Memory B cell (primary cell): ENCODE measurements at regions not wholly inside any gene's neighbourhood (a gene's known extent, or its start where the extent isn't known, plus 50 kb on each side); places are given as distances from the start of the nearest gene placed in this dataset.

Experiments
- ATAC-seq: fragments of 150-1000 bp; cut with Tn5 transposase; 2 replicates; pipeline ENCODE4 v1.10.0; 2021; ENCODE audit warnings: low read depth, mild to moderate bottlenecking, moderate library complexity
- DNase-seq, 2 donors: peaks; one replicate each; pipeline ENCODE4 v3.0.0; 2022; ENCODE audit warnings: low spot score in 2 of 2
- H3K27ac Mint-ChIP-seq: one replicate; pipeline ENCODE4 v1.8.0; 2022; ENCODE audit warnings: mild to moderate bottlenecking, moderate library complexity, mixed read lengths
- H3K27me3 Mint-ChIP-seq: one replicate; pipeline ENCODE4 v1.8.0; 2022; ENCODE audit warnings: mixed read lengths
- H3K36me3 Mint-ChIP-seq: one replicate; pipeline ENCODE4 v1.8.0; 2022; ENCODE audit warnings: mild to moderate bottlenecking, mixed read lengths
- H3K4me1 Mint-ChIP-seq: one replicate; pipeline ENCODE4 v1.8.0; 2022; ENCODE audit warnings: mixed read lengths
- H3K4me3 Mint-ChIP-seq: one replicate; pipeline ENCODE4 v1.8.0; 2022; ENCODE audit warnings: mild to moderate bottlenecking, moderate library complexity, mixed read lengths
- H3K9me3 Mint-ChIP-seq: one replicate; pipeline ENCODE4 v1.8.0; 2022; ENCODE audit warnings: mixed read lengths

DNA sequence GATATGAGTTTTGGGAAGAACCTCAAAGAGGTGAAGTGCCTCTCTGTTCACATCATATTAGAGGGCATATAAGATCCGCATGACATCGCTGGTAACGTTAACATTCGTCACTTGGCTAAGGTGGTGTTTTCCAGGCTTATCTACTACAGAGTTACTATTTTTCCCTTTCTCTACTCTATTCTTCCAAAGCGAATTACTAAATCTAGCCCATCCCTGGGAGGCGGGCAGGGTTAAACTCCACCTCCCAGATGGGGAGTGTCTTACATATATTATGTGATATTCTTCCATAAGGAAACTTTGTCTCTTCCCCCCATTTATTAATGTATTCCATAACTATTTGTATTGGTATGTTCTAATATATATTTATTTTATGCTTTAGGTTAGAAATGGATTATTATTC, 293.9 kb downstream of the CYRIA start:
- Mint-ChIP-seq H3K27ac (no peak overlapping the region), H3K4me1 (no peaks in the 10 kb centered on the region), H3K9me3 (peaks cover 2% of the 10 kb centered on the region), H3K4me3 (no peak overlapping the region), H3K27me3 (no peaks in the 10 kb centered on the region), H3K36me3 (no peaks in the 10 kb centered on the region)
- ATAC-seq (no peak), DNase-seq (no peak)

DNA sequence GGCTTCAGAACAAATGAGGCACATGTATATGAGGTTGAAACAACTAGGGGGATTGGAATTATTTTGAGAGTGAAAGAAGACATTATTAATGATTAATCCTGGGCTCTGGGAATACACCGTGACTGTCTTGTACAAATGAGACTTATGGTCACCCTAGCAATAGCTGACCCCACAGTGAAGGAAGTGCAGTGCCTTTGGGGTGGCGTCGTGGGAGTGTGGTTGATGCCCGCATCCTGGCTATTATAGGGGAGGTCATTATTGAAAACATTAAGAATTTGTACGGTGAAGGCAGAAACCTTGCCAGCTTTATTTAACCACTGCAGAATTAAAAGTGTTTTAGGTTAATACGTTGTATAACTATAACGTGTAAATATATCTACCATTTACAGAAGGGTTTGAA, 296.7 kb downstream of the CYRIA start:
- Mint-ChIP-seq H3K27ac (no peak overlapping the region), H3K9me3 (peaks cover 2% of the 10 kb centered on the region), H3K27me3 (no peaks in the 10 kb centered on the region), H3K4me1 (no peaks in the 10 kb centered on the region), H3K36me3 (no peaks in the 10 kb centered on the region), H3K4me3 (no peak overlapping the region)
- no peak for DNase-seq
- no peak for ATAC-seq

DNA sequence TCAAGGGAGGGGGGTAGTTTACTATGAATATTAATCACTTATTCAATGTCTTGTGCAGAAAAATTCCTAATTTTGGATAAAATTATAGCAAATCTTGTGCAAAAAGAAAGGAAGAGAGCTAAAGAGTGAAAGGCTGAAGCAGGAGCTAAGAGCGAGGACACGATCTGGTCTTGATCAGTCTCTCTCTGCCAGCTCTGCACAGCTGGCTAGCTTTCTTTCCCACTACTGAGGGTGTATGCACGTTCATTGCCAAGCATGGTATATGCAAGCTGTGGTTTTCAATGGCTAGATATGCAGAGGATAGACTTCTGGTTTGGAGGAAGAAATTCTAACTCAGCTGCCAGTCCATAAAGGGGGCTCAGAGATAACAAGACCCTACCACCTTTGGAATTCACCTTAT, 297.3 kb downstream of the CYRIA start:
- ATAC-seq (no peak), DNase-seq (no peak)
- Mint-ChIP-seq H3K27me3 (peaks cover under 1% of the 10 kb centered on the region), H3K9me3 (no peaks in the 10 kb centered on the region), H3K4me3 (no peak overlapping the region), H3K4me1 (no peaks in the 10 kb centered on the region), H3K36me3 (no peaks in the 10 kb centered on the region), H3K27ac (no peak overlapping the region)

DNA sequence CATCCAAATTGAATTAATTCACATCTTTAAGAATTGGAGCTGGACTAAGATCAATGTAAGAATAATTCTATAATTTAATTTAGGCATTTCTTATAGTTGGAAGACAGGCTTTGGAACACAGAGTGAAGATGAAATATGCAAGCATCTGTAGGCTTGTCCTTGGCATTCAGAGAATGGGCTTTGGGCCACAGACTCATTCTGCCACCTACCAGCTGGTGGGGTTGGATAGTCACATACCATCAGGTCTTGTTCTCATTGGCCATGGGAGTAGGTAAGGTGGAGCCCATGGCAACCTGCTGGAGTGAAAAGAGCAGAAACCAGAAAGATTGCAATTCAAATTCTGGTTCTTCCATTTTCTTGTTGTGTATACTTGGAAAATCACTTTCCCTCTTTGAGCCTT, 300.3 kb downstream of the CYRIA start:
- ATAC-seq (no peak), DNase-seq (no peak)
- H3K4me1 Mint-ChIP-seq: no peaks in the 10 kb centered on the region
- H3K4me3 Mint-ChIP-seq: no peak overlapping the region
- peaks cover 2% of the 10 kb centered on the region for H3K27me3 Mint-ChIP-seq
- H3K9me3 Mint-ChIP-seq: no peaks in the 10 kb centered on the region
- H3K36me3 Mint-ChIP-seq: no peaks in the 10 kb centered on the region
- no peak overlapping the region for H3K27ac Mint-ChIP-seq

DNA sequence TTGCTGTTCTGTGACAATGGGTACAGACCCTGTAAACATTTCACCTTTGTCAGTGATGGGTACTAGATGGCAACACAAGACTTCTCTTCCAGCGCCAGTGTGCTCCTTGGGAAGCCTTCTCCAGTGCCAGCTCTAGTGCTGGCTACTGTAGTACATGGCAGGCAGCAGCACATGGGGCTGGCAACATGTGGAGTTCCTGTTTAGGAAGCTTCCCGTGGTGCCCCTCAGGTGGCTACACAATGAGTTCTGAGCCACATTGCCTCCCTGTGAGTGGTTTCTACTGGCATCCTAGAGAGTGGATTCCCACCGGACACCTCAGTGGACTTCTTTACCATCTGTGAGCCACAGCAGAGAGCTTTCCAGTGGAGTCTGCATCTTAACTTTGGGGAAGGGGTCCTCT, 302.1 kb downstream of the CYRIA start:
- H3K27me3 Mint-ChIP-seq: peaks cover 2% of the 10 kb centered on the region

DNA sequence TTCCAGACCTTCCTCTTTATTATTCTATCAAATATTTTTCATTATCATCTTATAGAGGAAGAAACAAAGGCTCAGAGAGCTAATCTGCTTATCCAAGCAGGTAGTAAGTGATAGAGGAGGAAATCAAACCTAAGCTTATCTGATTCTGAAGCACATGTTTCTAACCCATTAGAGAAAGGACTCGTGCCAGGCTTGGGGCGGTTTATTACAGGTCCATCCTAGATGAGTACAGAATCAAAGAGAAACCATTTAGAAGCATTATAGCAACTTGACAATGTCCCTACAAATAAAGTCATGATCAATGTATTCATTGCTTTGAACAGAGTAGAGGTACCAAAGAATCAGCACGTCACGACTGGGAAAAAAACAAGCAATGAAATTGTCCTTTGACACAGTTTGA, 303.0 kb downstream of the CYRIA start:
- DNase-seq (no peak), ATAC-seq (no peak)
- Mint-ChIP-seq H3K9me3 (peaks cover 2% of the 10 kb centered on the region), H3K27me3 (peaks cover 2% of the 10 kb centered on the region), H3K27ac (no peak overlapping the region), H3K36me3 (no peaks in the 10 kb centered on the region), H3K4me1 (no peaks in the 10 kb centered on the region), H3K4me3 (no peak overlapping the region)

More for the DNA sequence above, 302.1 kb downstream of the CYRIA start:
- no peak for DNase-seq
- Mint-ChIP-seq H3K36me3 (no peaks in the 10 kb centered on the region), H3K9me3 (peaks cover 2% of the 10 kb centered on the region), H3K27ac (no peak overlapping the region), H3K4me1 (no peaks in the 10 kb centered on the region), H3K4me3 (no peak overlapping the region)
- no peak for ATAC-seq

DNA sequence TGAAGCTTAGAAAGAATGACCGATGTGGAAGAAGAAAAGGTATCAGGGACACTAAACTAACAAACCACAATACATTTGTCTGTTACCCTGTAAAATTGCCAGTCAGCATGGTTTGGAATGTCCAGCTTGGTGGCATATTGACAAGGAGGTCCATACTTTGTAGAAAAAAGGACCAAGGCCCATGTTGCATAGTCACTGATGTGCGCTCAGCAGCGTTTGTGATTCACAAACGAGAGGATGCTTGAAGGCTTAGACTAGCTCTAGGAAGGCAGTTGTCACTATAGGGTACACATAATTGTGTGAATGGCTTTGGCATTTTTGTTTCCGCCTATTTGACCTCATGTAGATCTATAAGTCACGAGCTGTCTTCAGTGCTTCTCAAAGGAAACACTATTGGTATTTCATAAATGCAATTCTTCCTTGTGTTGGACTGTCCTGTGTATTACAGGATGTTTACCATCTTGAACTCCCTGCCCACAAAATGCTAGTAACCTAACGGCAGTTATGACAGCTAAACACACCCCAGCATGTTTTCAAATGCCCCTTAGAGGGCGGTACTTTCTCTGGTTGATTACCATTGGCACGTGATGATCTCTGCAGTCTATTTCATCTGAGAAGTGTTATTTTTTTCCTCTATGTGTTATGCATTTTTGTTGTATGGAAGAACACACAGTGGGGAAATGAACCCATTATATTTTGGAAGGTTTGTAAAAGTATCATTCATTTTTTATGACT, 304.2 kb downstream of the CYRIA start:
- no peak overlapping the region for H3K4me3 Mint-ChIP-seq
- DNase-seq (no peak), ATAC-seq (no peak)
- peaks cover 2% of the 10 kb centered on the region for H3K27me3 Mint-ChIP-seq
- H3K27ac Mint-ChIP-seq: no peak overlapping the region
- H3K36me3 Mint-ChIP-seq: no peaks in the 10 kb centered on the region
- H3K4me1 Mint-ChIP-seq: no peaks in the 10 kb centered on the region
- H3K9me3 Mint-ChIP-seq: peaks cover 2% of the 10 kb centered on the region

DNA sequence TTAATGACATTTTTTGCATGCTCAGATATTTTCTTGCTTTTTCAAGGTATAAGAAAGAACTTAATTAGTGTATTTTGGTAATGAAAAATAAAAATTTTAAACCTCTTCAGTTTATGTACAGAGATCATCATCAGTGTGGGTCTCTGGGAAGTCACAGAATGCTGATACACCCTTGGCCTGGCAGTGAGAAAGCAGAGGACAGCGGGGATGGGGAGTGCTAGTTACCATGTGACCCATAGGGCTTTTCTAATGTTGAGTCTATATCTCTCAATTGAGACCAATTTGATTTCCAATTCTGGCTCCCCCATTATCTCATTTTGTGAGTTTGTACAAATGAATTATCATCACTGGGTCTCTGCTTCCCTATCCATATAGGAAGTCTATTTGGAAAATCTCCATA, 305.7 kb downstream of the CYRIA start:
- H3K4me3 Mint-ChIP-seq: no peak overlapping the region
- peaks cover 2% of the 10 kb centered on the region for H3K27me3 Mint-ChIP-seq
- no peaks in the 10 kb centered on the region for H3K4me1 Mint-ChIP-seq
- no peak for ATAC-seq
- no peak overlapping the region for H3K27ac Mint-ChIP-seq
- no peaks in the 10 kb centered on the region for H3K36me3 Mint-ChIP-seq
- H3K9me3 Mint-ChIP-seq: peaks cover 4% of the 10 kb centered on the region
- no peak for DNase-seq

DNA sequence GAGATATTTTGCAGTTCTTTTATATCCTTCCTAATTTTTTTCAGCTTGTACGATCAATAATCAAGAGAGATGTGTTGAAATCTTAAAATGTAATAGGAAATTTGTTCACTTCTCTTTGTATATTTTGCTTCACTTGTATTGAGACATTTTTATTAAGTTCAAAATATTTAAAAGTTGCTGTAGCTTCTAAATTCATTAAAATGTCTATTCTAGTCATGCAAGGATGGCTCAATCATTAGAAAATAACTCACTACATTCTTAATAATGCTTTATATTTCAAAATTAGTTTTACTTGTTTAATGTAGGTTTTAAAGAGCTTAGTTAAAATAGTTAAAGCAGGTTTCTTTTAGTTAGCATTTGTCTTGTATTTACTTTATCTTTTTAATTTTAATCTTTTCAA, 308.4 kb downstream of the CYRIA start:
- H3K36me3 Mint-ChIP-seq: no peaks in the 10 kb centered on the region
- no peak for ATAC-seq

DNA sequence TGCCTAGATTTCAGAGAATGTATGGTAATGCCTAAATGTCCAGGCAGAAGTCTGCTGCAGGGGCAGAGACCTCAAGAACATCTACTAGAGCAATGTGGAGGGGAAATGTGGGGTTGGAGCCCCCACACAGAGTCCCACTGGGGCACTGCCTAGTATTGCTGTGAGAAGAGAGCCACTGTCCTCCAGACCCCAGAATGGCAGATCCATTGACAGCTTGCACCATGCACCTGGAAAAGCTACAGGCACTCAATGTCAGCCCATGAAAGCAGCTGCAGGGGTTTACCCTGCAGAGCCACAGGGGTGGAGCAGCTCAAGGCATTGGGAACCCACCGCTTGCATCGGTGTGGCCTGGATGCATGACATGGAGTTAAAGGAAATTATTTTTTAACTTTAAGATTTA, 314.1 kb downstream of the CYRIA start:
- ATAC-seq: no peak
- Mint-ChIP-seq H3K4me3 (no peak overlapping the region), H3K9me3 (peaks cover 14% of the 10 kb centered on the region), H3K36me3 (no peaks in the 10 kb centered on the region), H3K27ac (no peak overlapping the region), H3K27me3 (peaks cover 2% of the 10 kb centered on the region), H3K4me1 (no peaks in the 10 kb centered on the region)
- DNase-seq: no peak

More for the DNA sequence above, 308.4 kb downstream of the CYRIA start:
- no peaks in the 10 kb centered on the region for H3K4me1 Mint-ChIP-seq
- peaks cover 7% of the 10 kb centered on the region for H3K9me3 Mint-ChIP-seq
- H3K27me3 Mint-ChIP-seq: no peaks in the 10 kb centered on the region
- no peak overlapping the region for H3K27ac Mint-ChIP-seq
- no peak for DNase-seq
- no peak overlapping the region for H3K4me3 Mint-ChIP-seq

DNA sequence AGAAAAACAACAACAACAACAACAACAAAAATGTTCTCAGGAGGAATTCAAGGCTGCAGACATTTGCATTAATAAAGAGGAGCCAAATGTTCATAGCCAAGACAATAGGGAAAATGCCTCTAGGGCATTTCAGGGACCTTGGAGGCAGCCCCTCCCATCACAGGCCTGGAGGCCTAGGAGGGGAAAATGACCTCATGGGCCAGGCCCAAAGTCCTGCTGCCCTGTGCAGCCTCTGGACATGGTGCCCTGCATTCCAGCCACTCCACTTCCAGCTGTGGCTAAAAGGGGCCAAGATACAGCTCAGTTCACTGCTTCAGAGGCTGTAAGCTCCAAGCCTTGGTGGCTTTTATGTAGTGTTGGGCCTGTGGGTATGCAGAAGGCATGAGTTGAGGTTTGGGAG, 314.5 kb downstream of the CYRIA start:
- H3K4me1 Mint-ChIP-seq: no peaks in the 10 kb centered on the region
- no peak overlapping the region for H3K4me3 Mint-ChIP-seq
- no peak overlapping the region for H3K27ac Mint-ChIP-seq
- peaks cover 3% of the 10 kb centered on the region for H3K27me3 Mint-ChIP-seq
- peaks cover 14% of the 10 kb centered on the region for H3K9me3 Mint-ChIP-seq
- ATAC-seq (no peak), DNase-seq (no peak)
- no peaks in the 10 kb centered on the region for H3K36me3 Mint-ChIP-seq

DNA sequence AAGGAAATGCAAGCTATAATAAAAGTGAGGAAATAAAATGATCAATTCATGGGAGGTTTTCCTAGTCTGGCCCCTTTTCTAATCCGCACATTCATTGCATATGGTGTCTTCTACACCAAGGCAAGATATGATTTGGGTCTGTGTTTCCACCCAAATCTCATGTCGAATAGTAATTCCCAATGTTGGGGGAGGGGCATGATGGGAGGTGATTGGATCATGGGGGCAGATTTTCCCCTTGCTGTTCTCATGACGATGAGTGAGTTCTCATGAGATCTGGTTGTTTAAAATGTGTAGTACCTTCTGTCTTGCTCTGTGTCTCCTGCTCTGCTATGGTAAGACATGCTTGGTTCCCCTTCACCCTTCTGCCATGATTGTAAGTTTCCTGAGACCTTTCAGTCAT, 315.4 kb downstream of the CYRIA start:
- Mint-ChIP-seq H3K27ac (no peak overlapping the region), H3K4me3 (no peak overlapping the region), H3K27me3 (peaks cover 3% of the 10 kb centered on the region), H3K4me1 (no peaks in the 10 kb centered on the region), H3K9me3 (peaks cover 13% of the 10 kb centered on the region), H3K36me3 (no peaks in the 10 kb centered on the region)
- DNase-seq (no peak), ATAC-seq (no peak)

DNA sequence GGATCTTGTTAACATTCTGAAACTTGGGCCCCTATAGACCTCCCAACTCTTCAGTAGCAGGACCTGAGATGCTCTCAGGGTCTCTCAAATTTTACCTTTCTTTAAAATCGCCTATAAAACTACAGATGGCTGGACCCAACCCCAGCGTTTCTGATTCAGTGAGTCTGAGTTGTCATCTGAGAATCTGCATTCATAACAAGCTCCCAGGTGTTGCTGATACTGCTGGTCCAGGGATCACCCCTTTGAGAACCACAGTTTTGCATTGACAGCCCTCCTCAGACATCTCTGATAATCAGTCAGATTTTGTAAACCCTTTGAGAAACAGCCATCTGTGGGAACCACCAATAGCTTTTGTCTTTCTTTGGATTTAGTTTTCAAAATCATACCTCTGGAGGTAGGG, 315.8 kb downstream of the CYRIA start:
- DNase-seq (no peak), ATAC-seq (no peak)
- Mint-ChIP-seq H3K9me3 (peaks cover 13% of the 10 kb centered on the region), H3K27me3 (peaks cover 3% of the 10 kb centered on the region), H3K36me3 (no peaks in the 10 kb centered on the region), H3K4me1 (no peaks in the 10 kb centered on the region), H3K27ac (no peak overlapping the region), H3K4me3 (no peak overlapping the region)

DNA sequence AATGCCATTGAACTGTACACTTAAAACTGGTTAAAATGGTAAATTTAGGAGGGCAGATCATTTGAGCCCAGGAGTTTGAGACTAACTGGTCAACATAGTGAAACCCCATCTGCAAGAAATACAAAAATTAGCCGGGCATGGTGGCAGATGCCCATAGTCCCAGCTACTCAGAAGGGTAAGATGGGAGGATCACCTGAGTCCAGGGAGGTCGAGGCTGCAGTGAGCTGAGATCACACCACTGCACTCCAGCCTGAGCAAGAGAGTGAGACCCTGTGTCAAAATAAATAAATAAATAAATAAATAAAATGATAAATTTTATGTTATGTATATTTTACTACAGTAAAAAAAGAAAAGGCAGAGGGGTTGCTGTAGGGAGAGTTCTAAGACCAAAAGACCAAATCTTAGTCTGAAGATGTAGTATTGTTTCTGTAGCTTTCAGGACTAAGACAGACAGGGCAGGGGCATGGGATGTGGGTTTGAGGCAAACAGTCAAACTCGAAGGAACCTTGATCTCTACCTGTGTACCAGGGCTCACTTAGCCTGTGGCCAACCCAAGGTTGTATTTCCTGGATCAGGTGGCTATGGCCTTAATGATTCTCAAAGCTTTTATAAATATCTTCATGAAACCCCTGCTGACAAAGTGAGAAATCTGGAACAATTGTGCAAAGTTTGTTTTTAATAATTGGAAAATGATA, 316.7 kb downstream of the CYRIA start:
- Mint-ChIP-seq H3K27me3 (peaks cover 3% of the 10 kb centered on the region), H3K36me3 (no peaks in the 10 kb centered on the region), H3K4me3 (no peak overlapping the region), H3K9me3 (peaks cover 11% of the 10 kb centered on the region), H3K27ac (no peak overlapping the region), H3K4me1 (no peaks in the 10 kb centered on the region)
- ATAC-seq: no peak
- no peak for DNase-seq

DNA sequence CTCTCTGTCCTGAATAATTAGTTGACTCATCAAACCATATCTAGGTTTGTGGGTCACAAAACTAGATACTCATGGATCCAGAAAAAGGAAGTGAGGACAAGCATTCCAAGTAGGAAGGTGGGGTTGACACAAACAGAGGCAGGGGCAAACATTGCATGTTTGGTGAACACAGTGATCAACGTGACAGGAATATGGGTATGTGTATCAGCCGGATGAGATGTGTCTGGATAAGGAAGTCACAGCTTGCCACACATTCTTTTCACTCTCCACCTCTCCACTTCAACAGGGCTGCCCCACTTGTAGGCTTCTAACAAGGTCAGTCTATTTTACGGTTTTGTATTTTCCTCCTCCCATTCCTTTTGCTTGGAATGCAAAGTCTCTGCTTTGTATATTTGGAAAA, 319.0 kb downstream of the CYRIA start:
- H3K27me3 Mint-ChIP-seq: peaks cover 3% of the 10 kb centered on the region
- H3K36me3 Mint-ChIP-seq: no peaks in the 10 kb centered on the region
- no peak overlapping the region for H3K27ac Mint-ChIP-seq
- no peaks in the 10 kb centered on the region for H3K4me1 Mint-ChIP-seq
- DNase-seq (no peak), ATAC-seq (no peak)
- no peak overlapping the region for H3K4me3 Mint-ChIP-seq
- H3K9me3 Mint-ChIP-seq: peaks cover 13% of the 10 kb centered on the region
